IMR-90 (cell line): ENCODE measurements at regions not wholly inside any gene's neighbourhood (a gene's known extent, or its start where the extent isn't known, plus 50 kb on each side); places are given as distances from the start of the nearest gene placed in this dataset.

Experiments used
- ATAC-seq: fragments of 200-7000 bp; cut with Tn5 transposase; 2 replicates; pipeline ENCODE4 v1.9.1; 2020; ENCODE audit warnings: low read depth, mild to moderate bottlenecking, moderate library complexity
- BruUV-seq: library from RNA; stranded (reverse); fragments of 400-500 nt; replicated peaks from 2 replicates; lab custom pipeline; 2021; lab: Mats Ljungman, UMichigan
- CTCF ChIA-PET: fragments of 300-600 bp; formaldehyde crosslinking; extraction: SDS; loops from one replicate; lab custom pipeline; 2021; ENCODE audit warnings: antibody characterized with exemption; lab: Yijun Ruan, JAX
- POLR2A ChIA-PET: fragments of 300-600 bp; sonication (Branson Sonifier 250); formaldehyde crosslinking; loops from one replicate; lab custom pipeline; 2022; ENCODE audit warnings: antibody characterized with exemption; ENCODE audit not compliant: unreplicated experiment; lab: Charles Lee
- DNase-seq: peaks from one replicate; pipeline ENCODE4 v3.0.0; 2013
- H2AFZ ChIP-seq: replicated peaks from 2 replicates; pipeline ENCODE3; 2013; ENCODE audit warnings: low read length, mild to moderate bottlenecking; ENCODE audit not compliant: poor library complexity
- H2AK5ac ChIP-seq: 2 replicates; pipeline ENCODE4 v1.6.1; 2013; ENCODE audit warnings: low read depth, low read length, inconsistent platforms
- H2AK9ac ChIP-seq: replicated peaks from 2 replicates; pipeline ENCODE3; 2013; ENCODE audit warnings: mild to moderate bottlenecking, low read depth, low read length, moderate library complexity; ENCODE audit not compliant: poor library complexity
- H2BK120ac ChIP-seq: 2 replicates; pipeline ENCODE4 v1.6.1; 2013; ENCODE audit warnings: low read depth, low read length, inconsistent platforms
- H2BK15ac ChIP-seq: 3 replicates; pipeline ENCODE4 v1.6.1; 2013; ENCODE audit warnings: low read depth, low read length, inconsistent platforms
- H2BK20ac ChIP-seq: 2 replicates; pipeline ENCODE4 v1.6.1; 2013; ENCODE audit warnings: low read depth, mild to moderate bottlenecking, inconsistent platforms, low read length, moderate library complexity
- H2BK5ac ChIP-seq: 2 replicates; pipeline ENCODE4 v1.6.1; 2013; ENCODE audit warnings: mild to moderate bottlenecking, low read depth, low read length, inconsistent platforms; ENCODE audit not compliant: poor library complexity, severe bottlenecking
- H3K14ac ChIP-seq: replicated peaks from 2 replicates; pipeline ENCODE4 v1.6.1; 2013; ENCODE audit warnings: low read depth, low read length, inconsistent platforms
- H3K18ac ChIP-seq: 2 replicates; pipeline ENCODE4 v1.6.1; 2013; ENCODE audit warnings: low read depth, low read length, control low read depth
- H3K23ac ChIP-seq: 2 replicates; pipeline ENCODE4 v1.6.1; 2013; ENCODE audit warnings: low read depth, low read length, inconsistent platforms
- H3K27ac ChIP-seq: 2 replicates; pipeline ENCODE4 v1.5.1; 2013; ENCODE audit warnings: mild to moderate bottlenecking, control low read depth, low read length; ENCODE audit not compliant: insufficient read depth
- H3K27me3 ChIP-seq: 2 replicates; pipeline ENCODE4 v1.6.1; 2013; ENCODE audit warnings: low read length; ENCODE audit not compliant: control insufficient read depth, insufficient read depth
- H3K36me3 ChIP-seq: 2 replicates; pipeline ENCODE4 v1.6.1; 2013; ENCODE audit warnings: low read length, mixed read lengths; ENCODE audit not compliant: control insufficient read depth, insufficient read depth
- H3K4ac ChIP-seq: 2 replicates; pipeline ENCODE4 v1.6.1; 2013; ENCODE audit warnings: low read depth, low read length, inconsistent platforms
- H3K4me1 ChIP-seq: 2 replicates; pipeline ENCODE4 v1.6.1; 2013; ENCODE audit warnings: low read length, mixed read lengths; ENCODE audit not compliant: control insufficient read depth, insufficient read depth
- H3K4me2 ChIP-seq: 2 replicates; pipeline ENCODE4 v1.6.1; 2013; ENCODE audit warnings: low read depth, mild to moderate bottlenecking, control low read depth, low read length, moderate library complexity
- H3K4me3 ChIP-seq: 2 replicates; pipeline ENCODE4 v1.5.1; 2013; ENCODE audit warnings: low read depth, mild to moderate bottlenecking, control low read depth, low read length, moderate library complexity; ENCODE audit not compliant: insufficient read depth
- H3K56ac ChIP-seq: 2 replicates; pipeline ENCODE4 v1.6.1; 2013; ENCODE audit warnings: low read length, inconsistent platforms; ENCODE audit not compliant: insufficient read depth; ENCODE audit errors: extremely low read depth
- H3K79me1 ChIP-seq, 2 experiments: 2 replicates each; pipeline ENCODE4 v1.6.1; 2013; ENCODE audit warnings: low read length in 2 of 2, inconsistent platforms in 1 of 2, low read depth in 1 of 2
- H3K9ac ChIP-seq: 2 replicates; pipeline ENCODE4 v1.6.1; 2013; ENCODE audit warnings: low read depth, low read length, control low read depth
- H3K9me1 ChIP-seq: 2 replicates; pipeline ENCODE4 v1.6.1; 2013; ENCODE audit warnings: low read length, inconsistent platforms; ENCODE audit not compliant: insufficient read depth
- H3K9me3 ChIP-seq: 2 replicates; pipeline ENCODE4 v1.6.1; 2013; ENCODE audit warnings: low read length; ENCODE audit not compliant: control insufficient read depth, insufficient read depth
- H4K20me1 ChIP-seq: 2 replicates; pipeline ENCODE4 v1.6.1; 2013; ENCODE audit warnings: low read length, inconsistent platforms; ENCODE audit not compliant: insufficient read depth
- H4K5ac ChIP-seq: 2 replicates; pipeline ENCODE4 v1.6.1; 2013; ENCODE audit warnings: mild to moderate bottlenecking, low read depth, low read length, control low read depth
- H4K8ac ChIP-seq, 2 experiments: 2 replicates each; pipeline ENCODE4 v1.6.1; 2013; ENCODE audit warnings: low read depth in 2 of 2, low read length in 2 of 2, control low read depth in 1 of 2, inconsistent platforms in 1 of 2
- H4K91ac ChIP-seq: 2 replicates; pipeline ENCODE4 v1.6.1; 2013; ENCODE audit warnings: low read depth, low read length, inconsistent platforms; ENCODE audit not compliant: insufficient read depth
- BHLHE40 ChIP-seq: fragments of 150-350 bp; IDR thresholded peaks from 2 replicates; pipeline ENCODE4 v1.6.1; 2016; ENCODE audit warnings: mild to moderate bottlenecking, low read depth, low read length
- CEBPB ChIP-seq: IDR thresholded peaks from 2 replicates; pipeline ENCODE4 v1.6.1; 2012; ENCODE audit warnings: low read depth, low read length, improper control_type of control experiment
- CHD1 ChIP-seq: IDR thresholded peaks from 2 replicates; pipeline ENCODE4 v1.6.1; 2012; ENCODE audit warnings: low read depth, low read length, improper control_type of control experiment
- ELK1 ChIP-seq: fragments of 150-350 bp; IDR thresholded peaks from 2 replicates; pipeline ENCODE4 v1.6.1; 2016; ENCODE audit warnings: low read depth, mild to moderate bottlenecking, low read length, moderate library complexity, borderline replicate concordance
- MAFK ChIP-seq: IDR thresholded peaks from 2 replicates; pipeline ENCODE4 v1.6.1; 2012; ENCODE audit warnings: low read depth, low read length, improper control_type of control experiment
- MAZ ChIP-seq: IDR thresholded peaks from 2 replicates; pipeline ENCODE4 v1.6.1; 2012; ENCODE audit warnings: low read depth, mild to moderate bottlenecking, low read length, improper control_type of control experiment, moderate library complexity, borderline replicate concordance
- MXI1 ChIP-seq: IDR thresholded peaks from 2 replicates; pipeline ENCODE4 v1.6.1; 2012; ENCODE audit warnings: low read depth, mild to moderate bottlenecking, low read length, moderate library complexity, borderline replicate concordance
- RAD21 ChIP-seq: IDR thresholded peaks from 2 replicates; pipeline ENCODE4 v1.6.1; 2012; ENCODE audit warnings: low read length, improper control_type of control experiment
- RCOR1 ChIP-seq: IDR thresholded peaks from 2 replicates; pipeline ENCODE4 v1.6.1; 2012; ENCODE audit warnings: mild to moderate bottlenecking, low read length, improper control_type of control experiment; ENCODE audit not compliant: insufficient replicate concordance
- SMC3 ChIP-seq: fragments of 150-350 bp; IDR thresholded peaks from 2 replicates; pipeline ENCODE4 v1.6.1; 2016; ENCODE audit warnings: low read depth, mild to moderate bottlenecking, antibody characterized with exemption, low read length, moderate library complexity
- USF2 ChIP-seq: fragments of 150-350 bp; IDR thresholded peaks from 2 replicates; pipeline ENCODE4 v1.6.1; 2017; ENCODE audit warnings: mild to moderate bottlenecking, antibody characterized with exemption, low read length, low read depth
- WGBS, 2 experiments: methylation state at CpG; one replicate each; pipeline versions ENCODE4 v1.1.5 to v1.1.7; 2013; ENCODE audit warnings: missing lambda C conversion rate in 2 of 2; ENCODE audit not compliant: insufficient read length in 1 of 2; ENCODE audit errors: extremely low coverage in 2 of 2; 5-methylcytosine and 5-hydroxymethylcytosine counted together
- dilution Hi-C: fragments of 300-500 bp; cut with HindIII; formaldehyde crosslinking; loops from one replicate; pipeline ENCODE4 v1.14.3; 2018; ENCODE audit warnings: low sequenced_read_pairs; ENCODE audit not compliant: unreplicated experiment
- in situ Hi-C: fragments of 300-500 bp; cut with MboI; formaldehyde crosslinking; loops from 3 replicates; pipeline ENCODE4 v1.14.3; 2019; ENCODE audit warnings: low sequenced_read_pairs, inconsistent platforms, mixed read lengths
- intact Hi-C: fragments of 100-400 bp; cut with micrococcal nuclease; formaldehyde crosslinking; loops from 2 replicates; pipeline ENCODE4 v1.10.0; 2022

DNA sequence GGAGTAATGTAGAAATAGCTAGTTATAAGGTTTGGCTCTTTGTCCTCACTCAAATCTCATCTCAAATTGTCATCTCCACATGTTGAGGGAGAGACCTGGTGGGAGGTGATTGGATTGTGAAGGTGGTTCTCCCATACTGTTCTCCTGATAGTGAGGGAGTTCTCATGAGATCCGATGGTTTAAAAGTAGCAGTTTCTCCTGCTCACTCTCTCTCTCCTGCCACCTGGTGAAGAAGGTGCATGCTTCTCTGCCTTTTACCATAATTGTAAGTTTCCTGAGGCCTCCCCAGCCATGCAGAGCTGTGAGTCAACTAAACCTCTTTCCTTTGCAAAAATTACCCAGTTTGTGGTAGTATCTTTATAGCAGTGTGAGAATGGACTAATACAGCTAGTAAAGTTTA lies 849.4 kb downstream of the DACH1 start:
- dilution Hi-C loops (no loop called here), intact Hi-C loops (no loop called here), in situ Hi-C loops (no loop called here)
- Histone ChIP-seq H2BK20ac (no peak overlapping the region), H3K4me3 (no peak overlapping the region), H3K9me3 (peaks cover 2% of the 10 kb centered on the region; the same call in 1 of the 2 replicates), H2AFZ (no peak overlapping the region), H3K27ac (no peak overlapping the region), H2BK5ac (no peak overlapping the region), H3K4me2 (no peak overlapping the region), H3K36me3 (no peaks in the 10 kb centered on the region), H2BK120ac (no peak overlapping the region), H2AK9ac (no peak overlapping the region), H2AK5ac (no peak overlapping the region), H4K5ac (no peak overlapping the region), H3K14ac (no peak overlapping the region), H4K8ac (no peak overlapping the region), H4K91ac (no peak overlapping the region), H2BK15ac (no peak overlapping the region), H3K56ac (no peak overlapping the region), H3K4me1 (no peaks in the 10 kb centered on the region), H3K23ac (no peak overlapping the region), H3K9ac (no peak overlapping the region), H3K27me3 (no peaks in the 10 kb centered on the region), H3K9me1 (no peaks in the 10 kb centered on the region), H4K20me1 (no peaks in the 10 kb centered on the region), H3K79me1 (no peaks in the 10 kb centered on the region), H3K4ac (no peak overlapping the region), H3K18ac (no peak overlapping the region)
- WGBS, 2 experiments, result no CpG with 5 or more reads among the region's 1 CpG
- DNase-seq, result no peak
- TF ChIP-seq ELK1 (no peak), SMC3 (no peak), BHLHE40 (no peak), CHD1 (no peak), RAD21 (no peak), USF2 (no peak), MXI1 (no peak), MAZ (no peak), MAFK (no peak), RCOR1 (no peak), CEBPB (no peak)
- BruUV-seq, result no TSS peak
- CTCF ChIA-PET, result no interaction called here
- no peak for ATAC-seq
- POLR2A ChIA-PET, result no interaction called here
